KMS-11 (cell line): ENCODE measurements at regions not wholly inside any gene's neighbourhood (a gene's known extent, or its start where the extent isn't known, plus 50 kb on each side); places are given as distances from the start of the nearest gene placed in this dataset.

Experiments used
- H2AFZ ChIP-seq: fragments of 200-600 bp; sonication (generic); 2 replicates; pipeline ENCODE4 v1.6.1; 2016; ENCODE audit warnings: antibody characterized with exemption, mixed run types, low read depth
- H3K27ac ChIP-seq: fragments of 200-600 bp; sonication (generic); 2 replicates; pipeline ENCODE4 v1.6.1; 2016; ENCODE audit warnings: mild to moderate bottlenecking, mixed run types
- H3K27me3 ChIP-seq: fragments of 200-600 bp; sonication (generic); 2 replicates; pipeline ENCODE4 v1.6.1; 2017; ENCODE audit warnings: mild to moderate bottlenecking, low read depth, mixed run types, moderate library complexity; ENCODE audit not compliant: insufficient read depth
- H3K36me3 ChIP-seq: fragments of 200-600 bp; sonication (generic); 2 replicates; pipeline ENCODE4 v1.6.1; 2017; ENCODE audit warnings: mild to moderate bottlenecking, mixed run types; ENCODE audit not compliant: insufficient read depth
- H3K4me1 ChIP-seq: fragments of 200-600 bp; sonication (generic); 2 replicates; pipeline ENCODE4 v1.6.1; 2016; ENCODE audit warnings: mild to moderate bottlenecking, low read depth, mixed run types; ENCODE audit not compliant: poor library complexity, severe bottlenecking
- H3K4me2 ChIP-seq: fragments of 200-600 bp; sonication (generic); 2 replicates; pipeline ENCODE4 v1.7.0; 2016; ENCODE audit warnings: mild to moderate bottlenecking, mixed run types
- H3K4me3 ChIP-seq: fragments of 200-600 bp; sonication (generic); IDR thresholded peaks from 2 replicates; pipeline ENCODE4 v1.6.1; 2017; ENCODE audit warnings: low read depth, low read length, mixed read lengths; ENCODE audit not compliant: insufficient read depth
- H3K79me2 ChIP-seq: fragments of 200-600 bp; sonication (generic); 2 replicates; pipeline ENCODE4 v1.6.1; 2016; ENCODE audit warnings: low read depth, mixed run types; ENCODE audit not compliant: insufficient read depth
- H3K9ac ChIP-seq: fragments of 200-600 bp; sonication (generic); 2 replicates; pipeline ENCODE4 v1.6.1; 2016; ENCODE audit warnings: mild to moderate bottlenecking, mixed run types
- H4K20me1 ChIP-seq: fragments of 200-600 bp; sonication (generic); 2 replicates; pipeline ENCODE4 v1.6.1; 2016; ENCODE audit warnings: mild to moderate bottlenecking, mixed run types; ENCODE audit not compliant: insufficient read depth
- CTCF ChIP-seq: fragments of 200-600 bp; sonication (generic); conservative IDR thresholded peaks from 2 replicates; pipeline ENCODE4 v1.6.1; 2017; ENCODE audit warnings: low read depth, mild to moderate bottlenecking, antibody characterized with exemption, low read length, moderate library complexity, mixed read lengths

GRCh38 chr2:122519821-122520611 is 764.6 kb downstream of the TSN start:
- H3K79me2 ChIP-seq, result no peaks in the 10 kb centered on the region
- no peak for TF ChIP-seq CTCF
- H3K4me1 ChIP-seq, result no peaks in the 10 kb centered on the region

GRCh38 chr2:122523143-122523542 is 767.7 kb downstream of the TSN start:
- no peak overlapping the region for H3K9ac ChIP-seq
- no peaks in the 10 kb centered on the region for H4K20me1 ChIP-seq
- H3K4me3 ChIP-seq, result no peak overlapping the region
- H3K4me2 ChIP-seq, result no peak overlapping the region
- H3K27ac ChIP-seq, result no peak overlapping the region
- H3K4me1 ChIP-seq, result no peaks in the 10 kb centered on the region
- H3K27me3 ChIP-seq, result no peaks in the 10 kb centered on the region
- H2AFZ ChIP-seq, result no peak overlapping the region
- TF ChIP-seq CTCF, result no peak
- no peaks in the 10 kb centered on the region for H3K79me2 ChIP-seq
- no peaks in the 10 kb centered on the region for H3K36me3 ChIP-seq

More at GRCh38 chr2:122519821-122520611, 764.6 kb downstream of the TSN start:
- H3K4me2 ChIP-seq, result no peak overlapping the region
- no peak overlapping the region for H3K27ac ChIP-seq
- no peaks in the 10 kb centered on the region for H4K20me1 ChIP-seq
- no peak overlapping the region for H3K4me3 ChIP-seq
- no peaks in the 10 kb centered on the region for H3K27me3 ChIP-seq
- no peaks in the 10 kb centered on the region for H3K36me3 ChIP-seq
- H3K9ac ChIP-seq, result no peak overlapping the region
- H2AFZ ChIP-seq, result no peak overlapping the region

GRCh38 chr2:122523981-122524380 is 768.5 kb downstream of the TSN start:
- Histone ChIP-seq H3K79me2 (no peaks in the 10 kb centered on the region), H3K27ac (no peak overlapping the region), H2AFZ (no peak overlapping the region), H3K27me3 (no peaks in the 10 kb centered on the region), H3K36me3 (no peaks in the 10 kb centered on the region), H3K9ac (no peak overlapping the region), H3K4me2 (no peak overlapping the region), H3K4me3 (no peak overlapping the region), H3K4me1 (no peaks in the 10 kb centered on the region), H4K20me1 (no peaks in the 10 kb centered on the region)
- no peak for TF ChIP-seq CTCF

GRCh38 chr2:122525336-122525735 is 769.9 kb downstream of the TSN start:
- no peaks in the 10 kb centered on the region for H3K36me3 ChIP-seq
- H2AFZ ChIP-seq, result no peak overlapping the region
- no peaks in the 10 kb centered on the region for H3K79me2 ChIP-seq
- H3K4me3 ChIP-seq, result no peak overlapping the region
- no peak for TF ChIP-seq CTCF
- H3K9ac ChIP-seq, result no peak overlapping the region
- H3K4me1 ChIP-seq, result no peaks in the 10 kb centered on the region
- H3K27me3 ChIP-seq, result no peaks in the 10 kb centered on the region
- H4K20me1 ChIP-seq, result no peaks in the 10 kb centered on the region
- H3K4me2 ChIP-seq, result no peak overlapping the region
- no peak overlapping the region for H3K27ac ChIP-seq
